Upper lobe of left lung (tissue), 6 donors: ENCODE measurements at regions not wholly inside any gene's neighbourhood (a gene's known extent, or its start where the extent isn't known, plus 50 kb on each side); places are given as distances from the start of the nearest gene placed in this dataset.

ENCODE experiments used
- ATAC-seq, 2 donors: fragments of 200-7000 bp; cut with Tn5 transposase; one replicate each; pipeline ENCODE4 v1.9.1; 2022; ENCODE audit warnings: mild to moderate bottlenecking in 2 of 2, moderate library complexity in 2 of 2; ENCODE audit not compliant: low FRiP score in 2 of 2
- DNase-seq, 2 donors: peaks; one replicate each; pipeline ENCODE4 v3.0.0-alpha.2; 2019 to 2020
- H3K27ac ChIP-seq, 4 donors: fragments of 200-600 bp; sonication (generic); one replicate each; pipeline ENCODE4 v1.5.1; 2016 to 2019
- H3K27me3 ChIP-seq, 4 donors: fragments of 200-600 bp; sonication (generic); one replicate each; pipeline ENCODE4 v1.5.1; 2017 to 2019
- H3K36me3 ChIP-seq, 4 donors: fragments of 200-600 bp; sonication (generic); one replicate each; pipeline ENCODE4 v1.5.1; 2016 to 2019
- H3K4me1 ChIP-seq, 4 donors: fragments of 200-600 bp; sonication (generic); one replicate each; pipeline ENCODE4 v1.5.1; 2018 to 2019
- H3K4me3 ChIP-seq, 4 donors: fragments of 200-600 bp; sonication (generic); one replicate each; pipeline ENCODE4 v1.5.1; 2017 to 2019; ENCODE audit warnings: mild to moderate bottlenecking in 2 of 4, moderate library complexity in 1 of 4
- H3K9me3 ChIP-seq, 4 donors: fragments of 200-600 bp; sonication (generic); one replicate each; pipeline ENCODE4 v1.5.1; 2018 to 2019
- CTCF ChIP-seq, 6 experiments: fragments of 450-650 bp in 4 of 6; fragments of 200-600 bp in 2 of 6; sonication (generic) in 2 of 6; IDR thresholded peaks; one replicate each; pipeline ENCODE4 v1.5.1; 2016 to 2019; ENCODE audit warnings: antibody characterized with exemption in 6 of 6
- EP300 ChIP-seq, 4 donors: sonication (generic); formaldehyde crosslinking; IDR thresholded peaks; one replicate each; pipeline ENCODE4 v1.5.1; 2017; ENCODE audit warnings: antibody characterized with exemption in 4 of 4, control low read depth in 2 of 4
- POLR2A ChIP-seq, 4 donors: fragments of 450-650 bp; IDR thresholded peaks; one replicate each; pipeline ENCODE4 v1.5.1; 2016 to 2017; ENCODE audit warnings: antibody characterized with exemption in 4 of 4, mild to moderate bottlenecking in 2 of 4
- POLR2AphosphoS5 ChIP-seq, 2 donors: sonication (generic); formaldehyde crosslinking; IDR thresholded peaks; one replicate each; pipeline ENCODE4 v1.5.1; 2017; ENCODE audit warnings: antibody characterized with exemption in 2 of 2
- WGBS, 2 donors: methylation state at CpG; one replicate each; pipeline ENCODE4 v1.1.5; 2017 to 2018; 5-methylcytosine and 5-hydroxymethylcytosine counted together
- donor health status: DM: no; HTN: no; CAD: no; lungs with moderate emphysema.
- donor health status: DM: no; HTN: yes; CAD: no; lungs with severe emphysema.

- no peaks in the 10 kb centered on the region for H3K4me1 ChIP-seq
- no peak overlapping the region for H3K27ac ChIP-seq
- no peak for DNase-seq
- peak in 1 of 2 donors; percentile 85 for ATAC-seq
- no peak overlapping the region for H3K4me3 ChIP-seq
- TF ChIP-seq POLR2AphosphoS5 (IDR thresholded peaks at IDR 0.05) (no peak), EP300 (IDR thresholded peaks at IDR 0.05) (no peak), POLR2A (IDR thresholded peaks at IDR 0.05) (no peak), CTCF (IDR thresholded peaks at IDR 0.05) (no peak)
- whole genome bisulfite sequencing, 2 donors, result 77 to 86% methylated on average over 4 of the region's 4 CpGs
- no peaks in the 10 kb centered on the region for H3K9me3 ChIP-seq
- no peaks in the 10 kb centered on the region for H3K27me3 ChIP-seq
- no peaks in the 10 kb centered on the region for H3K36me3 ChIP-seq
Observed at GRCh38 chrX:151825925-151826485, 86.7 kb upstream of the MAGEA4 start.

GRCh38 chrX:151828439-151829080 lies 84.1 kb upstream of the MAGEA4 start:
- no peak overlapping the region for H3K27ac ChIP-seq
- no peaks in the 10 kb centered on the region for H3K4me1 ChIP-seq
- H3K9me3 ChIP-seq, result no peaks in the 10 kb centered on the region
- 94 to 95% methylated on average over 2 of the region's 2 CpGs for WGBS, 2 donors
- no peak for TF ChIP-seq POLR2AphosphoS5 (IDR thresholded peaks at IDR 0.05)
- TF ChIP-seq CTCF (IDR thresholded peaks at IDR 0.05), result no peak
- no peak for TF ChIP-seq EP300 (IDR thresholded peaks at IDR 0.05)
- no peak for TF ChIP-seq POLR2A (IDR thresholded peaks at IDR 0.05)
- no peaks in the 10 kb centered on the region for H3K36me3 ChIP-seq
- no peak for ATAC-seq
- no peak for DNase-seq
- no peaks in the 10 kb centered on the region for H3K27me3 ChIP-seq
- H3K4me3 ChIP-seq, result no peak overlapping the region

GRCh38 chrX:151830911-151831310 lies 81.8 kb upstream of the MAGEA4 start:
- no peak for DNase-seq
- Histone ChIP-seq H3K9me3 (no peaks in the 10 kb centered on the region), H3K4me1 (no peaks in the 10 kb centered on the region), H3K4me3 (no peak overlapping the region), H3K27ac (no peak overlapping the region), H3K36me3 (no peaks in the 10 kb centered on the region), H3K27me3 (no peaks in the 10 kb centered on the region)
- TF ChIP-seq EP300 (IDR thresholded peaks at IDR 0.05), result no peak
- TF ChIP-seq POLR2A (IDR thresholded peaks at IDR 0.05), result no peak
- TF ChIP-seq POLR2AphosphoS5 (IDR thresholded peaks at IDR 0.05), result no peak
- TF ChIP-seq CTCF (IDR thresholded peaks at IDR 0.05), result no peak
- 19% methylated on average over 4 of the region's 4 CpGs; no CpG with 5 or more reads in 1 of the 2 donors for WGBS, 2 donors
- no peak for ATAC-seq

- WGBS, 2 donors, result 73 to 93% methylated on average over 3 of the region's 3 CpGs
- no peak for ATAC-seq
- no peaks in the 10 kb centered on the region for H3K4me1 ChIP-seq
- no peak for DNase-seq
- no peaks in the 10 kb centered on the region for H3K36me3 ChIP-seq
- H3K9me3 ChIP-seq, result no peaks in the 10 kb centered on the region
- no peak overlapping the region for H3K27ac ChIP-seq
- H3K27me3 ChIP-seq, result no peaks in the 10 kb centered on the region
- no peak overlapping the region for H3K4me3 ChIP-seq
- TF ChIP-seq POLR2A (IDR thresholded peaks at IDR 0.05), result no peak
- no peak for TF ChIP-seq POLR2AphosphoS5 (IDR thresholded peaks at IDR 0.05)
- TF ChIP-seq EP300 (IDR thresholded peaks at IDR 0.05), result no peak
- no peak for TF ChIP-seq CTCF (IDR thresholded peaks at IDR 0.05)
Observed at GRCh38 chrX:151852294-151852693, 60.4 kb upstream of the MAGEA4 start.
